ENCODE measurements at regions not wholly inside any gene's neighbourhood (a gene's known extent, or its start where the extent isn't known, plus 50 kb on each side); places are given as distances from the start of the nearest gene placed in this dataset.

DNA sequence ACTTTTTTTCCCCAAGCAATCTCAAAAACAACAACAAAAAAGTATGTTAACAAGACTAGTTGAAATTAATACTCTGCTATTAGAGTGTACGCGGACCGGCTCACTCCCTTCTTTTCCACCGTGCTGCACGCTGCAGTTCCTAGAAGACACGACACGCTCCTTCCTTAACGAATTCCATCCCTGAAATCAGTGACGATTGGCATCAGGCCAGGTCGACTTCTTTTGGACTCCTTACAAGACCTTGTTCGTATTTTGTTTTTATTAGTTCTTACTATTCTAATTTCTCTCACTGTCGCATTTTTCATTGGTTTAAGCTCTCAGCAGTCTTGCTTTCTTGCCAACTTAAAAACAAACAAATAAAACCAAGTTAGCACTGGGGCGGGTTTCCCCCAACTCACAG is 175.8 kb upstream of the PITX2 start:
- TF ChIP-seq CTCF (conservative IDR thresholded peaks at IDR 0.05; ENCODE audit: low read depth, low read length), result no peak
- no peak for DNase-seq (ENCODE audit: low read depth)
- H3K4me3 ChIP-seq (ENCODE audit: low read depth, low read length), result no peak overlapping the region

DNA sequence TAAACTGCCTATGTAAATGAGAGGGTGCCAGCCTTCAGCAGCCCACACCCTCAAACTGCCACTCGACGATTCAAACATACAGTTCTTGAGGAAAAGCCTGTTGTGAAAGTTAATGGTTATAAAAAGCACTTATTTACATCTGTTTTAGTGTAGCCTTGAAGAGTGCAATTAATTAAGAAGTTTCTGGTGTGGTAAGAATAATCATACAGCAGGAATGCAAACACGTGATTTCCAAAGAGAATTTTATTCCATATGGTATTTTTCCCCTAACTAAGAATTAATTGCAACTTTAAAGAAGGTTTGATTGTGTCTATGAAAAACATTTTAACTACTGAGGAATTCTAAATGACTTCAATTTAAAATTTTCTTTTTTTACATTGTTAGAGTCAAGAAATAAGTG is 176.3 kb upstream of the PITX2 start:
- DNase-seq (ENCODE audit: low read depth), result no peak
- no peak overlapping the region for H3K4me3 ChIP-seq (ENCODE audit: low read depth, low read length)
- TF ChIP-seq CTCF (conservative IDR thresholded peaks at IDR 0.05; ENCODE audit: low read depth, low read length), result no peak

GRCh38 chr4:110801591-110801990 is 178.7 kb upstream of the PITX2 start:
- DNase-seq (ENCODE audit: low read depth), result no peak
- no peak for TF ChIP-seq CTCF (conservative IDR thresholded peaks at IDR 0.05; ENCODE audit: low read depth, low read length)
- H3K4me3 ChIP-seq (ENCODE audit: low read depth, low read length), result no peak overlapping the region

GRCh38 chr4:110808351-110808878 is 185.5 kb upstream of the PITX2 start:
- DNase-seq (ENCODE audit: low read depth), result peak; percentile 93
- no peak for TF ChIP-seq CTCF (conservative IDR thresholded peaks at IDR 0.05; ENCODE audit: low read depth, low read length)
- no peak overlapping the region for H3K4me3 ChIP-seq (ENCODE audit: low read depth, low read length)

DNA sequence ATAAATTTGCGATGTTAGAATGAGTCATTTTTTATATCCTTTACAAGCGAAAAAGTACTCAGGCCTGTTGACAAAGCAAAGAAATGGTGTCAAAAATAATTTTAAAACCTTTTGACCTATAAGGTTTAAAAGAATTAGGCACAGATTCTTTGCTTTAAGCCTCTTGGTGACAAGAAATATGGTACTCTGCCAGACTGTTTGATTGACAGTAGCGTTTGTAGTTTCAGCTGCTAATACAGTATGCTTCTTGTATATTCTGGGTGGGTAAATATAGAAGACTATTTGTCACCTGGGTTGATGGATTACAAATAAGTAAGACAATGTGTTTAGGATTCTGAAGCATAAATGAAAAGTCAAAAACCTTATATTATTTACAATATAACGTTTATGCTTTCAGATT is 193.1 kb upstream of the PITX2 start:
- DNase-seq (ENCODE audit: low read depth), result no peak
- no peak overlapping the region for H3K4me3 ChIP-seq (ENCODE audit: low read depth, low read length)
- no peak for TF ChIP-seq CTCF (conservative IDR thresholded peaks at IDR 0.05; ENCODE audit: low read depth, low read length)

DNA sequence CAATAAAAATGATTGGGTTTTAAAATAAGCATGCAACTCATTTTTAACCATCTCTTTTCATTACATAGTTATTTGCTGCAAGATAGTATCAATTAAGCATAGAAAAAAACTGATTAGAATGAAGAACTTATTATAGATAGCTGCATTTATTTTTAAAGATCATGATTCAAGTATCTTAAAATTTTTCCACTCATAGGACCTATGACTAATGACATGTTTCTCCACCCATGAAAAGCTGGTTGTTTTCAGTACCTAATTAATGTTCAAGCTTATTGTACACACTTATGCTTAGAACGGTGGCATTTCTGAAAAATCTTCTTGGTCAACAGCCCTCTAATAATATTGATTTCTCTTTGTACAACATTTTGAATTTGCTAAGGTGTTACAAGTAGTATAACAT is 193.5 kb upstream of the PITX2 start:
- H3K4me3 ChIP-seq (ENCODE audit: low read depth, low read length), result no peak overlapping the region
- TF ChIP-seq CTCF (conservative IDR thresholded peaks at IDR 0.05; ENCODE audit: low read depth, low read length), result no peak
- DNase-seq (ENCODE audit: low read depth), result no peak

GRCh38 chr4:110821186-110821585 is 198.3 kb upstream of the PITX2 start:
- no peak for DNase-seq (ENCODE audit: low read depth)

More at GRCh38 chr4:110821186-110821585, 198.3 kb upstream of the PITX2 start:
- no peak overlapping the region for H3K4me3 ChIP-seq (ENCODE audit: low read depth, low read length)
- TF ChIP-seq CTCF (conservative IDR thresholded peaks at IDR 0.05; ENCODE audit: low read depth, low read length), result no peak
